ENCODE measurements at regions not wholly inside any gene's neighbourhood (a gene's known extent, or its start where the extent isn't known, plus 50 kb on each side); places are given as distances from the start of the nearest gene placed in this dataset.

- Histone ChIP-seq H2BK15ac (ENCODE audit: low read depth, poor library complexity, severe bottlenecking) (no peak overlapping the region), H3K4me3 (ENCODE audit: insufficient read depth in 1 of 2, low read depth in 1 of 2, low read length in 2 of 2) (no peak overlapping the region), H3K14ac (ENCODE audit: low read length in 2 of 2) (no peak overlapping the region), H3K4me2 (ENCODE audit: low read length, poor library complexity, severe bottlenecking) (no peak overlapping the region), H3K4me1 (ENCODE audit: control insufficient read depth, insufficient read depth, low read depth, low read length) (no peaks in the 10 kb centered on the region), H3K9me3 (ENCODE audit: control insufficient read depth, low read length) (no peaks in the 10 kb centered on the region), H3K27me3 (ENCODE audit: control insufficient read depth in 1 of 2, insufficient read depth in 1 of 2, low read length in 2 of 2) (no peaks in the 10 kb centered on the region), H2AFZ (ENCODE audit: low read depth, low read length) (no peak overlapping the region), H4K91ac (ENCODE audit: low read length) (no peak overlapping the region), H2BK12ac (ENCODE audit: low read length in 2 of 2) (no peak overlapping the region), H4K8ac (ENCODE audit: low read length) (no peak overlapping the region), H3K36me3 (ENCODE audit: control insufficient read depth in 1 of 2, insufficient read depth in 2 of 2, low read depth in 1 of 2, low read length in 2 of 2) (no peaks in the 10 kb centered on the region), H2AK5ac (ENCODE audit: low read length, severe bottlenecking) (no peak overlapping the region), H3K18ac (ENCODE audit: low read depth in 1 of 2, low read length in 2 of 2) (no peak overlapping the region), H2BK5ac (ENCODE audit: low read depth, low read length, poor library complexity, severe bottlenecking) (no peak overlapping the region), H3K23ac (ENCODE audit: low read length in 2 of 2) (no peak overlapping the region), H3K9ac (ENCODE audit: low read length) (no peak overlapping the region), H3K79me1 (replicated peaks; ENCODE audit: low read length, poor library complexity, severe bottlenecking) (no peaks in the 10 kb centered on the region), H3K4ac (ENCODE audit: low read depth in 1 of 2, low read length in 2 of 2) (no peak overlapping the region), H3K27ac (ENCODE audit: low read length, poor library complexity, severe bottlenecking) (no peak overlapping the region), H2BK120ac (ENCODE audit: low read depth, low read length) (no peak overlapping the region)
- 90% methylated on average over 3 of the region's 4 CpGs for WGBS
- no peak for DNase-seq
Measured at GRCh38 chr1:79472067-79472656, 465.6 kb upstream of the ADGRL4 start.

GRCh38 chr1:79469139-79469538, 462.6 kb upstream of the ADGRL4 start:
- H3K27ac ChIP-seq (ENCODE audit: low read length, poor library complexity, severe bottlenecking) = no peak overlapping the region
- no peak overlapping the region for H2AK5ac ChIP-seq (ENCODE audit: low read length, severe bottlenecking)
- H2BK12ac ChIP-seq (ENCODE audit: low read length in 2 of 2) = no peak overlapping the region
- no peak overlapping the region for H4K91ac ChIP-seq (ENCODE audit: low read length)
- H3K36me3 ChIP-seq (ENCODE audit: control insufficient read depth in 1 of 2, insufficient read depth in 2 of 2, low read depth in 1 of 2, low read length in 2 of 2) = no peaks in the 10 kb centered on the region
- no peak overlapping the region for H3K4me2 ChIP-seq (ENCODE audit: low read length, poor library complexity, severe bottlenecking)
- H3K9me3 ChIP-seq (ENCODE audit: control insufficient read depth, low read length) = peaks cover 2% of the 10 kb centered on the region
- H2BK120ac ChIP-seq (ENCODE audit: low read depth, low read length) = no peak overlapping the region
- no peak overlapping the region for H4K8ac ChIP-seq (ENCODE audit: low read length)
- H2BK5ac ChIP-seq (ENCODE audit: low read depth, low read length, poor library complexity, severe bottlenecking) = no peak overlapping the region
- no peak overlapping the region for H3K9ac ChIP-seq (ENCODE audit: low read length)
- no peak overlapping the region for H3K18ac ChIP-seq (ENCODE audit: low read depth in 1 of 2, low read length in 2 of 2)
- no peak overlapping the region for H2AFZ ChIP-seq (ENCODE audit: low read depth, low read length)
- no peaks in the 10 kb centered on the region for H3K4me1 ChIP-seq (ENCODE audit: control insufficient read depth, insufficient read depth, low read depth, low read length)
- no peak for DNase-seq
- H3K4me3 ChIP-seq (ENCODE audit: insufficient read depth in 1 of 2, low read depth in 1 of 2, low read length in 2 of 2) = no peak overlapping the region
- H3K23ac ChIP-seq (ENCODE audit: low read length in 2 of 2) = no peak overlapping the region
- H3K27me3 ChIP-seq (ENCODE audit: control insufficient read depth in 1 of 2, insufficient read depth in 1 of 2, low read length in 2 of 2) = no peaks in the 10 kb centered on the region
- H2BK15ac ChIP-seq (ENCODE audit: low read depth, poor library complexity, severe bottlenecking) = no peak overlapping the region
- H3K79me1 ChIP-seq (replicated peaks; ENCODE audit: low read length, poor library complexity, severe bottlenecking) = no peaks in the 10 kb centered on the region
- H3K4ac ChIP-seq (ENCODE audit: low read depth in 1 of 2, low read length in 2 of 2) = no peak overlapping the region
- H3K14ac ChIP-seq (ENCODE audit: low read length in 2 of 2) = no peak overlapping the region

- no peak overlapping the region for H2BK15ac ChIP-seq (ENCODE audit: low read depth, poor library complexity, severe bottlenecking)
- 89% methylated on average over 2 of the region's 3 CpGs for WGBS
Measured at GRCh38 chr1:79460773-79461436, 454.4 kb upstream of the ADGRL4 start.

GRCh38 chr1:79457562-79458224, 451.2 kb upstream of the ADGRL4 start:
- Histone ChIP-seq H3K36me3 (ENCODE audit: control insufficient read depth in 1 of 2, insufficient read depth in 2 of 2, low read depth in 1 of 2, low read length in 2 of 2) (no peaks in the 10 kb centered on the region), H2BK5ac (ENCODE audit: low read depth, low read length, poor library complexity, severe bottlenecking) (no peak overlapping the region), H3K27ac (ENCODE audit: low read length, poor library complexity, severe bottlenecking) (no peak overlapping the region), H2AFZ (ENCODE audit: low read depth, low read length) (peak overlapping the region; percentile 4), H3K27me3 (ENCODE audit: control insufficient read depth in 1 of 2, insufficient read depth in 1 of 2, low read length in 2 of 2) (no peaks in the 10 kb centered on the region), H2BK15ac (ENCODE audit: low read depth, poor library complexity, severe bottlenecking) (no peak overlapping the region), H2AK5ac (ENCODE audit: low read length, severe bottlenecking) (no peak overlapping the region), H3K18ac (ENCODE audit: low read depth in 1 of 2, low read length in 2 of 2) (no peak overlapping the region), H3K9ac (ENCODE audit: low read length) (no peak overlapping the region), H3K4me1 (ENCODE audit: control insufficient read depth, insufficient read depth, low read depth, low read length) (no peaks in the 10 kb centered on the region), H2BK120ac (ENCODE audit: low read depth, low read length) (no peak overlapping the region), H3K4me2 (ENCODE audit: low read length, poor library complexity, severe bottlenecking) (no peak overlapping the region), H4K8ac (ENCODE audit: low read length) (no peak overlapping the region), H3K4ac (ENCODE audit: low read depth in 1 of 2, low read length in 2 of 2) (no peak overlapping the region), H3K4me3 (ENCODE audit: insufficient read depth in 1 of 2, low read depth in 1 of 2, low read length in 2 of 2) (no peak overlapping the region), H2BK12ac (ENCODE audit: low read length in 2 of 2) (no peak overlapping the region), H4K91ac (ENCODE audit: low read length) (no peak overlapping the region), H3K9me3 (ENCODE audit: control insufficient read depth, low read length) (no peaks in the 10 kb centered on the region), H3K14ac (ENCODE audit: low read length in 2 of 2) (no peak overlapping the region), H3K23ac (ENCODE audit: low read length in 2 of 2) (no peak overlapping the region), H3K79me1 (replicated peaks; ENCODE audit: low read length, poor library complexity, severe bottlenecking) (no peaks in the 10 kb centered on the region)
- no peak for DNase-seq
- WGBS = 85% methylated on average over 3 of the region's 5 CpGs

More at GRCh38 chr1:79460773-79461436, 454.4 kb upstream of the ADGRL4 start:
- DNase-seq = no peak
- Histone ChIP-seq H4K91ac (ENCODE audit: low read length) (no peak overlapping the region), H3K27ac (ENCODE audit: low read length, poor library complexity, severe bottlenecking) (no peak overlapping the region), H3K9ac (ENCODE audit: low read length) (no peak overlapping the region), H3K4me2 (ENCODE audit: low read length, poor library complexity, severe bottlenecking) (no peak overlapping the region), H2BK5ac (ENCODE audit: low read depth, low read length, poor library complexity, severe bottlenecking) (no peak overlapping the region), H3K4me3 (ENCODE audit: insufficient read depth in 1 of 2, low read depth in 1 of 2, low read length in 2 of 2) (no peak overlapping the region), H3K4ac (ENCODE audit: low read depth in 1 of 2, low read length in 2 of 2) (no peak overlapping the region), H2BK12ac (ENCODE audit: low read length in 2 of 2) (no peak overlapping the region), H3K4me1 (ENCODE audit: control insufficient read depth, insufficient read depth, low read depth, low read length) (no peaks in the 10 kb centered on the region), H3K79me1 (replicated peaks; ENCODE audit: low read length, poor library complexity, severe bottlenecking) (no peaks in the 10 kb centered on the region), H3K27me3 (ENCODE audit: control insufficient read depth in 1 of 2, insufficient read depth in 1 of 2, low read length in 2 of 2) (no peaks in the 10 kb centered on the region), H4K8ac (ENCODE audit: low read length) (no peak overlapping the region), H2AK5ac (ENCODE audit: low read length, severe bottlenecking) (no peak overlapping the region), H3K18ac (ENCODE audit: low read depth in 1 of 2, low read length in 2 of 2) (no peak overlapping the region), H2BK120ac (ENCODE audit: low read depth, low read length) (no peak overlapping the region), H2AFZ (ENCODE audit: low read depth, low read length) (no peak overlapping the region), H3K23ac (ENCODE audit: low read length in 2 of 2) (no peak overlapping the region), H3K9me3 (ENCODE audit: control insufficient read depth, low read length) (peaks cover 3% of the 10 kb centered on the region), H3K14ac (ENCODE audit: low read length in 2 of 2) (no peak overlapping the region), H3K36me3 (ENCODE audit: control insufficient read depth in 1 of 2, insufficient read depth in 2 of 2, low read depth in 1 of 2, low read length in 2 of 2) (no peaks in the 10 kb centered on the region)

Data from mesenchymal stem cell (in vitro differentiated cells and primary cell).